HG03521 (cell line): ENCODE measurements at regions not wholly inside any gene's neighbourhood (a gene's known extent, or its start where the extent isn't known, plus 50 kb on each side); places are given as distances from the start of the nearest gene placed in this dataset.
A peak's percentile ranks its signal among the peaks of the same experiment; 100 is the strongest.
"Not testable (repeated sequence)": the region's sequence is repeated elsewhere in the genome, so short reads cannot be mapped to it uniquely, and the experiment has no call there.

Experiments
- ATAC-seq: cut with Tn5 transposase; IDR thresholded peaks from one replicate; pipeline ENCODE4 v1.9.1; 2021; ENCODE audit warnings: mild to moderate bottlenecking, moderate library complexity; ENCODE audit not compliant: unreplicated experiment

DNA sequence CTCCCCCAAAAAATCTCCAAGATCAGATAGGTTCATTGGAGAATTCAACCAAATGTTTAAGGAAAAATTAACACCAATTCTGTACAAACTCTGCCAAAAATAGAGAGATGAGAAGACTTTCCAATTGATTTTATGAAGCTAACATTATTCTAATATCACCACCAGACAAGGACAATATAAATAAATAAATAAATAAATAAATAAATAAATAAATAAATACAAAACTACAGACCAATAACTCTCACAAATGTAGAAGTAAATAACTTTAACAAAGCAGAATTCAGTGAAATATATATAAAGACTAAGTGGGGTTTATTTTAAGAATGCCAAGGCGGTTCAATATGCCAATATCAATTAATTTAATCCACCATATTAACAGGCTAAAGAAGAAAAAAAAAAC lies 425.9 kb upstream of the GHITM start:
- ATAC-seq = no peak

DNA sequence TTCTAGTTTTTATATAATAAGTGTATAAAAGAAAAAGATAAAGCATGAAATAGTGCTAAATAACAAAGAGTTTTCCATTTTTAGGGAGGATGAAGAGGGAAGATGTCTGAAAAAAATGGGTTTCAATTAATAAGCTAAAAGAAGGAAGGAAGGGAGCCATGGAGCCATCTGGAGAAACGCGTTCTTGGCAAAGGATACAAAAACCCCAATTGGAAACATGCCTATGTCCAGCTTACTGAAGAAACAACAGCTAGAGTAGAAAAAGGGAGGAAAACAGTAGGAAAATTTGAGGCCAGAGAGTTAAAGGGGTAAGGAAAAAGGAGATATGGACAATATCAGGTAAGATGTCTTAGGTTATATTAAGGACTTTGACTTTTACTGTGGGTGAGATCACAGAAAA lies 416.2 kb upstream of the GHITM start:
- no peak for ATAC-seq

- ATAC-seq = peak; percentile 62
Measured at GRCh38 chr10:83724471-83725241, 414.7 kb upstream of the GHITM start.

DNA sequence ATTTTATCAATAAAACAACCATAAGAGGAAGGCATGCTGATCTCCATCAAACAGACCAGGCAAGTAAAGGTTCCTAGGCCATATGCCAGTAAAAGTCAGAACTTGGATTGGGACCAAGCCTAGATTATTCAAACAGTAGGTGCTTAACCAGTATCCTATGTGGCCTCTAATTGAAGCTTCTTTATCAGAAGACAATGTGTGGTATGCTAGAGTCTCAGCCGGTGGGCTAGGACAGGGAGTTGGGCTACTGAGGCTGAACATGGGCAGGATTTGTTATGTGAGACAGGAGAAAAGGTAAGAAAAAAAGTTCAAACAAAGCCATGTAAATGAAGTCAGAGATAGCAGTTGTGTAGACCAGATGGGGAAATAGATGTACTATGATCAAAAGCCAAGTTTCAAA lies 413.7 kb upstream of the GHITM start:
- no peak for ATAC-seq

DNA sequence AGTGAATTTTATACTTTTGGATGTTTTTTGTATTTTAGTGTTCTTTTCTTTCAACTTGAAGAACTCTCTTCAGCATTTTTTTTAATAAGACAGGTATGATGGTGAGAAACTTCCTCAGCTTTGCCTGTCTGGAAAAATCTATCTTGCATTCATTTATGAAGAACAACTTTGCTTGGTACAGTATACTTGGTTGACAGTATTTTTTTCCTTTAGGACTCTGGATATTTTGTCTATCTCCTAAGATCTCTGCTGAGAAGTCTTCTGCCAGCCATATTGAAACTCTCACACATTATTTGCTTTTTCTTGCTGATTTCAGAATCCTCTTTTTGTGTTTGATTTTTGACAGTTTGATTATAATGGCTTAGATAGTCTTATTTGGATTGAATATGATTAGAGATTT lies 405.0 kb upstream of the GHITM start:
- no peak for ATAC-seq

- ATAC-seq = no peak
Measured at GRCh38 chr10:83736008-83736407, 403.3 kb upstream of the GHITM start.

GRCh38 chr10:83750604-83751003 lies 388.7 kb upstream of the GHITM start:
- ATAC-seq = no peak

- ATAC-seq = no peak
Measured at GRCh38 chr10:83753490-83753889, 385.8 kb upstream of the GHITM start.

GRCh38 chr10:83754857-83755256 lies 384.5 kb upstream of the GHITM start:
- ATAC-seq = no peak

DNA sequence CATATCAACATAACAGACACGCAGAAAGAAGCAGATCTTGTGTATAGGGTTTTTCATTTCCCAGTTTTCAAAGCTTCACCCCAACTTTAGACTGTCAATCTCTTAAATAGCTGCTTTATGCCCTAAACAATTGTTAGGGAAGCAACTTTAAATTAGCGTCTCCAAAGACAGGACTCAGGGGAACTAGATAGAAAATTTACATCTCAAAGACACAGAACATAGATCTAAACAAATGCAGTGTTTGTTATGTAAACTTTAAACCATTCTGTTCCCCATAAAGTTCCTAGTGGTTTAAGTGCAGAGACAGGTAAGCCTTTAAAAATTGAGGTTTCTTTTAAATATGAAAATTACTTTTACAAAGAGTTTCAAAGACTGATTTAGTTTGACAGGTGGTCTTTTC lies 379.2 kb upstream of the GHITM start:
- ATAC-seq = no peak

DNA sequence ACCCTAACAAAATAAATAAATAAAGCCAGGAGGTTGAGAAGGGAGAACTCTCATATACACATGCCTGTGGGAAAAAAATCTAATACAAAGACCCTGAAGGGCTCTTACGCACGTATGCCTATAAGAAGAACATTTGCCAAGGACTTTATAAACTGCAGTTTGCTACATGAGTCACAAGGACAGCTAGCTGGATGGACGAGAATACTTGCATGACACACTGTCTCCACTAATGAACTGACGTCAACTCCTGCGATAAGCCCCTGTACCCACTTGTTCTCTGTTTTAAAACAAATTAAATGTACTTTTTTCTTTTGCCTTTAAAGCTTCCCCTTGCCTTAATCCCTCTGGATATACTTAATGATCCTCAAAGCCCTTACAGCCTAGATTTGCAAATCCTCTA lies 374.6 kb upstream of the GHITM start:
- ATAC-seq = no peak

DNA sequence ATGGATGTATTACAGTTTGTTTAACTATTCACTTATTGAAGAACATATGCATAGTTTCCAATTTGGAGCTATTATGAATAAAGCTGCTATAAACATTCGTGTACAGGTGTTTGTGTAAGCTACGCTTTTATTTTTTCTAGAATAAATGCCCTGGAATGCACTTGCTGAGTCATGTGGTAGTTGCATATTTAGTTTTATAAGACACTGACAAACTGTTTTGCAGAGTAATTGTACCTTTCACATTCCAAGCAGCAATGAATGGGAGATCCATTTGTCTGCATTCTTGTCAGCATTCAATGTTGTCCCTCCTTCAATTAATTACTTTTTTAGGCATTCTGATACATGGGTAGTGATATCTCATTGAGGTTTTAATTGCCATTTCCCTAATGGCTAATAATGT lies 373.6 kb upstream of the GHITM start:
- ATAC-seq = no peak

DNA sequence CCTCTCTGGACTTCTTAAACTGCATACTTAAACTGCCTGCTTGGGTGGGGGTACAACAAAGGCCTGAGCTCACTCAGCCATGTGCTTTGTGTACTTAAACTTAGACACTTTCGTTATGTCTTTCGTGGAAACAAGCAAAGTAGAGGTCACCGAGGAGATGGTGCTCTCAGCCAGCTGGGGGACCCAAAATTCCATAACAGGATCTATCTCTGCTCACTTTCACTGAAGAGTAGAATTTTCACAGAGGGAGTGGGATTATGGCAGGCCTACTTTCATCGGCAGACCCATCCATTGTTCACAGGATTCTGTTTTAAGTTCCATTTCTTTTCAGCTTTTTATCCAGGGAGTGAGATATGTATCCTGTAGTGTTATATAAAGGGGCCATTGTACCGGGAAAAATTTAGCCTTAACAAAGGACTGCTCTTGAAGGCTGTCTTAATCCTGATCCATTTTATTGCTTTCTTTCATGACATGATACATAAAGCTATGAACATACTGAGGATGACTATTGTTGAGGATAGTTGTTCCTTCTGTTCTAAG lies 370.0 kb upstream of the GHITM start:
- no peak for ATAC-seq

DNA sequence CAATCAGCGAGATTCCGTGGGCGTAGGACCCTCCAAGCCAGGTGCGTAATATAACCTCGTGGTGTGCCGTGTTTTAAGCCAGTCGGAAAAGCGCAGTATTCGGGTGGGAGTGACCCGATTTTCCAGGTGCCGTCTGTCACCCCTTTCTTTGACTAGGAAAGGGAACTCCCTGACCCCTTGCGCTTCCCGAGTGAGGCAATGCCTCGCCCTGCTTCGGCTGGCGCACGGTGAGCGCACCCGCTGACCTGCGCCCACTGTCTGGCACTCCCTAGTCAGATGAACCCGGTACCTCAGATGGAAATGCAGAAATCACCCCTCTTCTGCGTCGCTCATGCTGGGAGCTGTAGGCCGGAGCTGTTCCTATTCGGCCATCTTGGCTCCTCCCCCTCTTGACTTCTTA lies 352.6 kb upstream of the GHITM start:
- ATAC-seq = not testable (repeated sequence)

- no peak for ATAC-seq
Measured at GRCh38 chr10:83801983-83802382, 337.3 kb upstream of the GHITM start.

- no peak for ATAC-seq
Measured at GRCh38 chr10:83806717-83807116, 332.6 kb upstream of the GHITM start.

DNA sequence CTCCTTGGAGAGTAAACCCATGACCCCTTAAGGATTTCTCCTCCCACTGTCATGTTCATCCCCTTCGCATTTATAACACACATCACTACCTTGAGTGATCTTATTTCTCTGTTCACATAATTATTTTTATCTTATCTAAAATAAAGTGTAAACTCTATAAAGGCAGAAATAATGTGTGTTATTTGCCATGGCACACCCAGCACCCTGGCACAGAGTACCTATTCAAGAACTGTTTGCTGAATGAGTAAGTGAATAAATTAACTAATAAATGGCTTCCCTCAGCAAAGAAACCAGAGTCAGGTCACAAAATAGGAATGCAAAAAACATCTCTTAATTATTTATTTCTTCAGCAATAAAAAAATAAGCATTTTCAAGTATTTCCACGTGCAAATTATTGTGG lies 330.3 kb upstream of the GHITM start:
- no peak for ATAC-seq

- ATAC-seq = peak; percentile 92
Measured at GRCh38 chr10:83816942-83817341, 322.4 kb upstream of the GHITM start.

- ATAC-seq = no peak
Measured at GRCh38 chr10:83817797-83818196, 321.5 kb upstream of the GHITM start.

GRCh38 chr10:83819609-83820008 lies 319.7 kb upstream of the GHITM start:
- ATAC-seq = no peak

GRCh38 chr10:83820033-83820432 lies 319.3 kb upstream of the GHITM start:
- no peak for ATAC-seq

- ATAC-seq = no peak
Measured at GRCh38 chr10:83824099-83824498, 315.2 kb upstream of the GHITM start.

GRCh38 chr10:83834096-83834495 lies 305.2 kb upstream of the GHITM start:
- ATAC-seq = no peak
